ENCODE measurements at regions not wholly inside any gene's neighbourhood (a gene's known extent, or its start where the extent isn't known, plus 50 kb on each side); places are given as distances from the start of the nearest gene placed in this dataset.

- FAIRE-seq, result no peak
- Histone ChIP-seq H3K36me3 (ENCODE audit: control insufficient read depth in 2 of 2, extremely low read depth in 1 of 2, insufficient read depth in 2 of 2, low read length in 2 of 2) (no peaks in the 10 kb centered on the region), H3K79me2 (ENCODE audit: control insufficient read depth, insufficient read depth, low read length) (no peaks in the 10 kb centered on the region), H3K27me3 (ENCODE audit: control insufficient read depth in 2 of 2, insufficient read depth in 2 of 2, low read length in 2 of 2) (no peaks in the 10 kb centered on the region), H3K4me2 (ENCODE audit: insufficient read depth, low read length) (no peak overlapping the region), H3K9ac (replicated peaks; ENCODE audit: extremely low read depth, insufficient read depth, low read length) (no peak overlapping the region), H3K9me3 (replicated peaks; ENCODE audit: control insufficient read depth, insufficient read depth, low read length) (peaks cover 2% of the 10 kb centered on the region), H2AFZ (ENCODE audit: low read depth, low read length) (no peak overlapping the region), H3K27ac (ENCODE audit: insufficient read depth, low read depth, low read length) (no peak overlapping the region), H3K9me1 (replicated peaks; ENCODE audit: control insufficient read depth, extremely low read depth, insufficient read depth, low read length) (no peaks in the 10 kb centered on the region), H3K4me1 (ENCODE audit: control insufficient read depth, extremely low read depth, insufficient read depth, low read length) (no peaks in the 10 kb centered on the region), H4K20me1 (replicated peaks; ENCODE audit: control insufficient read depth, extremely low read depth, insufficient read depth, low read length) (no peaks in the 10 kb centered on the region), H3K4me3 (replicated peaks in 1 of 3; ENCODE audit: insufficient read depth in 1 of 3, low read depth in 1 of 3, low read length in 3 of 3) (no peak overlapping the region)
- POLR2A ChIA-PET, result no interaction called here
- CTCF ChIA-PET, result no interaction called here
- DNase-seq (ENCODE audit: low read depth, low spot score), result no peak
- TF ChIP-seq, protein P1, sequence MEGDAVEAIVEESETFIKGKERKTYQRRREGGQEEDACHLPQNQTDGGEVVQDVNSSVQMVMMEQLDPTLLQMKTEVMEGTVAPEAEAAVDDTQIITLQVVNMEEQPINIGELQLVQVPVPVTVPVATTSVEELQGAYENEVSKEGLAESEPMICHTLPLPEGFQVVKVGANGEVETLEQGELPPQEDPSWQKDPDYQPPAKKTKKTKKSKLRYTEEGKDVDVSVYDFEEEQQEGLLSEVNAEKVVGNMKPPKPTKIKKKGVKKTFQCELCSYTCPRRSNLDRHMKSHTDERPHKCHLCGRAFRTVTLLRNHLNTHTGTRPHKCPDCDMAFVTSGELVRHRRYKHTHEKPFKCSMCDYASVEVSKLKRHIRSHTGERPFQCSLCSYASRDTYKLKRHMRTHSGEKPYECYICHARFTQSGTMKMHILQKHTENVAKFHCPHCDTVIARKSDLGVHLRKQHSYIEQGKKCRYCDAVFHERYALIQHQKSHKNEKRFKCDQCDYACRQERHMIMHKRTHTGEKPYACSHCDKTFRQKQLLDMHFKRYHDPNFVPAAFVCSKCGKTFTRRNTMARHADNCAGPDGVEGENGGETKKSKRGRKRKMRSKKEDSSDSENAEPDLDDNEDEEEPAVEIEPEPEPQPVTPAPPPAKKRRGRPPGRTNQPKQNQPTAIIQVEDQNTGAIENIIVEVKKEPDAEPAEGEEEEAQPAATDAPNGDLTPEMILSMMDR (IDR thresholded peaks at IDR 0.05; ENCODE audit: extremely low read depth in 1 of 2, insufficient read depth in 1 of 2, low read depth in 1 of 2, low read length in 2 of 2), result no peak
- TF ChIP-seq POLR2A (IDR thresholded peaks at IDR 0.05; ENCODE audit: low read depth, low read length), result no peak
- no peak for TF ChIP-seq POLR2AphosphoS5 (IDR thresholded peaks at IDR 0.05; ENCODE audit: insufficient read depth, low read depth, low read length)
- TF ChIP-seq GATA2 (IDR thresholded peaks at IDR 0.05; ENCODE audit: insufficient read depth, insufficient read length, low read depth, low read length), result no peak
- no TSS peak for BruUV-seq (replicated peaks)
- dilution Hi-C loops (cut with MboI; ENCODE audit: extremely low pct_ligation_motif_present, low sequenced_read_pairs), result no loop called here
- intact Hi-C loops (cut with micrococcal nuclease), result no loop called here
Measured at GRCh38 chr17:72208832-72209231, 88.0 kb downstream of the SOX9 start.

GRCh38 chr17:72212041-72212440 is 91.2 kb downstream of the SOX9 start:
- POLR2A ChIA-PET, result no interaction called here
- H3K4me1 ChIP-seq (ENCODE audit: control insufficient read depth, extremely low read depth, insufficient read depth, low read length), result no peaks in the 10 kb centered on the region
- no TSS peak for BruUV-seq (replicated peaks)
- no peaks in the 10 kb centered on the region for H3K9me3 ChIP-seq (replicated peaks; ENCODE audit: control insufficient read depth, insufficient read depth, low read length)
- no peaks in the 10 kb centered on the region for H3K9me1 ChIP-seq (replicated peaks; ENCODE audit: control insufficient read depth, extremely low read depth, insufficient read depth, low read length)
- CTCF ChIA-PET, result no interaction called here
- FAIRE-seq (no peak), DNase-seq (ENCODE audit: low read depth, low spot score) (no peak)
- H3K4me2 ChIP-seq (ENCODE audit: insufficient read depth, low read length), result no peak overlapping the region
- no peaks in the 10 kb centered on the region for H3K36me3 ChIP-seq (ENCODE audit: control insufficient read depth in 2 of 2, extremely low read depth in 1 of 2, insufficient read depth in 2 of 2, low read length in 2 of 2)
- no peak overlapping the region for H2AFZ ChIP-seq (ENCODE audit: low read depth, low read length)
- no peak overlapping the region for H3K4me3 ChIP-seq (replicated peaks in 1 of 3; ENCODE audit: insufficient read depth in 1 of 3, low read depth in 1 of 3, low read length in 3 of 3)
- intact Hi-C loops (cut with micrococcal nuclease) (no loop called here), dilution Hi-C loops (cut with MboI; ENCODE audit: extremely low pct_ligation_motif_present, low sequenced_read_pairs) (no loop called here)
- TF ChIP-seq POLR2AphosphoS5 (IDR thresholded peaks at IDR 0.05; ENCODE audit: insufficient read depth, low read depth, low read length), result no peak
- no peak for TF ChIP-seq MYC (IDR thresholded peaks at IDR 0.05; ENCODE audit: low read depth, low read length)
- TF ChIP-seq FOS (IDR thresholded peaks at IDR 0.05; ENCODE audit: borderline replicate concordance, insufficient read depth, low read length), result no peak
- TF ChIP-seq JUN (IDR thresholded peaks at IDR 0.05; ENCODE audit: borderline replicate concordance, insufficient read depth, insufficient read length, low read depth), result no peak
- no peak for TF ChIP-seq MAX (IDR thresholded peaks at IDR 0.05; ENCODE audit: insufficient read depth, insufficient read length)
- no peak for TF ChIP-seq POLR2A (IDR thresholded peaks at IDR 0.05; ENCODE audit: low read depth, low read length)
- TF ChIP-seq GATA2 (IDR thresholded peaks at IDR 0.05; ENCODE audit: insufficient read depth, insufficient read length, low read depth, low read length), result no peak
- TF ChIP-seq EZH2 (IDR thresholded peaks at IDR 0.05; ENCODE audit: borderline replicate concordance, low read depth, low read length, severe bottlenecking), result no peak
- TF ChIP-seq, protein P1 (IDR thresholded peaks at IDR 0.05; ENCODE audit: extremely low read depth in 1 of 2, insufficient read depth in 1 of 2, low read depth in 1 of 2, low read length in 2 of 2), result no peak
- no peaks in the 10 kb centered on the region for H4K20me1 ChIP-seq (replicated peaks; ENCODE audit: control insufficient read depth, extremely low read depth, insufficient read depth, low read length)
- no peaks in the 10 kb centered on the region for H3K27me3 ChIP-seq (ENCODE audit: control insufficient read depth in 2 of 2, insufficient read depth in 2 of 2, low read length in 2 of 2)
- no peak overlapping the region for H3K9ac ChIP-seq (replicated peaks; ENCODE audit: extremely low read depth, insufficient read depth, low read length)
- H3K27ac ChIP-seq (ENCODE audit: insufficient read depth, low read depth, low read length), result no peak overlapping the region
- H3K79me2 ChIP-seq (ENCODE audit: control insufficient read depth, insufficient read depth, low read length), result no peaks in the 10 kb centered on the region
